NCI-H82 treated with DMSO at 0.1 percent for 48 hours (cell line): ENCODE measurements at regions not wholly inside any gene's neighbourhood (a gene's known extent, or its start where the extent isn't known, plus 50 kb on each side); places are given as distances from the start of the nearest gene placed in this dataset.

Source experiments
- DNase-seq: peaks from one replicate; lab custom pipeline; 2025; ENCODE audit not compliant: unreplicated experiment; lab: John Stamatoyannopoulos, UW

GRCh38 chr1:228823200-228823599 lies 87.9 kb downstream of the RHOU start:
- DNase-seq = no peak

GRCh38 chr1:228824366-228824765 lies 89.1 kb downstream of the RHOU start:
- DNase-seq = no peak

GRCh38 chr1:228825041-228825440 lies 89.8 kb downstream of the RHOU start:
- no peak for DNase-seq

GRCh38 chr1:228825840-228826484 lies 90.7 kb downstream of the RHOU start:
- no peak for DNase-seq

GRCh38 chr1:228827019-228827418 lies 91.7 kb downstream of the RHOU start:
- DNase-seq = no peak

GRCh38 chr1:228828151-228828550 lies 92.9 kb downstream of the RHOU start:
- DNase-seq = no peak

GRCh38 chr1:228830185-228830953 lies 95.1 kb downstream of the RHOU start:
- DNase-seq = no peak

- no peak for DNase-seq
Measured at GRCh38 chr1:228830954-228831481, 95.7 kb downstream of the RHOU start.

GRCh38 chr1:228833911-228834688 lies 98.8 kb downstream of the RHOU start:
- DNase-seq = no peak

- no peak for DNase-seq
Measured at GRCh38 chr1:228835456-228835855, 100.2 kb downstream of the RHOU start.

- DNase-seq = no peak
Measured at GRCh38 chr1:228835911-228836310, 100.6 kb downstream of the RHOU start.

GRCh38 chr1:228836427-228836826 lies 101.1 kb downstream of the RHOU start:
- DNase-seq = no peak

GRCh38 chr1:228837032-228837431 lies 101.8 kb downstream of the RHOU start:
- no peak for DNase-seq

GRCh38 chr1:228837817-228838716 lies 102.8 kb downstream of the RHOU start:
- DNase-seq = no peak

- DNase-seq = no peak
Measured at GRCh38 chr1:228838717-228839500, 103.6 kb downstream of the RHOU start.

- DNase-seq = no peak
Measured at GRCh38 chr1:228839656-228840055, 104.4 kb downstream of the RHOU start.

GRCh38 chr1:228841632-228842031 lies 106.4 kb downstream of the RHOU start:
- no peak for DNase-seq

- no peak for DNase-seq
Measured at GRCh38 chr1:228842094-228842775, 107.0 kb downstream of the RHOU start.

- DNase-seq = no peak
Measured at GRCh38 chr1:228845101-228845500, 109.8 kb downstream of the RHOU start.
